SK-N-SH (cell line): ENCODE measurements at regions not wholly inside any gene's neighbourhood (a gene's known extent, or its start where the extent isn't known, plus 50 kb on each side); places are given as distances from the start of the nearest gene placed in this dataset.

Experiments
- CTCF ChIA-PET: fragments of 300-600, 350-600 bp; formaldehyde crosslinking; extraction: SDS; loops from one replicate; lab custom pipeline; 2021; lab: Yijun Ruan, JAX
- POLR2A ChIA-PET: fragments of 350-600 bp; sonication (Branson Sonifier 250); formaldehyde crosslinking; extraction: SDS; loops from one replicate; lab custom pipeline; 2020; ENCODE audit warnings: antibody characterized with exemption, inconsistent platforms; lab: Yijun Ruan, JAX
- DNase-seq: peaks from one replicate; pipeline ENCODE4 v3.0.0; 2012
- H2AFZ ChIP-seq: fragments of 200-600 bp; sonication (generic); 2 replicates; pipeline ENCODE4 v1.8.1; 2016; ENCODE audit warnings: antibody characterized with exemption, mild to moderate bottlenecking, low read depth
- H3F3A ChIP-seq: fragments of 200-600 bp; sonication (generic); replicated peaks from 2 replicates; pipeline ENCODE3; 2016; ENCODE audit warnings: antibody characterized with exemption, mild to moderate bottlenecking; ENCODE audit not compliant: insufficient read depth
- H3K27ac ChIP-seq, 2 experiments: fragments of 200-500 bp in 1 of 2; fragments of 200-600 bp in 1 of 2; sonication (Bioruptor generic) in 1 of 2; sonication (generic), shearing (Covaris generic) in 1 of 2; 2 replicates each; pipeline versions ENCODE4 v1.5.1 to v1.6.1; 2014 to 2016; ENCODE audit warnings: low read depth in 2 of 2, inconsistent platforms in 1 of 2, low read length in 1 of 2, mild to moderate bottlenecking in 1 of 2, mixed read lengths in 1 of 2
- H3K27me3 ChIP-seq: fragments of 200-600 bp; sonication (generic), shearing (Covaris generic); 2 replicates; pipeline ENCODE4 v1.6.1; 2016; ENCODE audit warnings: mixed run types; ENCODE audit not compliant: insufficient read depth
- H3K36me3 ChIP-seq, 2 experiments: fragments of 200-500 bp in 1 of 2; fragments of 200-600 bp in 1 of 2; sonication (Bioruptor generic) in 1 of 2; sonication (generic) in 1 of 2; replicated peaks in 1 of 2; 2 replicates each; pipeline versions ENCODE3 to v1.5.1; 2014 to 2016; ENCODE audit warnings: low read length in 1 of 2, mild to moderate bottlenecking in 1 of 2; ENCODE audit not compliant: insufficient read depth in 2 of 2, control insufficient read depth in 1 of 2
- H3K4me1 ChIP-seq, 2 experiments: fragments of 200-500 bp in 1 of 2; fragments of 200-600 bp in 1 of 2; sonication (Bioruptor generic) in 1 of 2; sonication (generic), shearing (Covaris generic) in 1 of 2; 2 replicates each; pipeline versions ENCODE4 v1.5.1 to v1.6.1; 2014 to 2016; ENCODE audit warnings: low read depth in 1 of 2, low read length in 1 of 2, mixed run types in 1 of 2; ENCODE audit not compliant: insufficient read depth in 2 of 2, control insufficient read depth in 1 of 2
- H3K4me2 ChIP-seq: fragments of 200-600 bp; sonication (generic), shearing (Covaris generic); 2 replicates; pipeline ENCODE4 v1.6.1; 2017; ENCODE audit warnings: mixed run types
- H3K4me3 ChIP-seq, 2 experiments: fragments of 200-500 bp in 1 of 2; fragments of 200-600 bp in 1 of 2; sonication (Bioruptor generic) in 1 of 2; sonication (generic), shearing (Covaris generic) in 1 of 2; 2 replicates each; pipeline versions ENCODE4 v1.5.1 to v1.8.1; 2014 to 2016; ENCODE audit warnings: low read depth in 2 of 2, inconsistent platforms in 1 of 2, low read length in 1 of 2, mild to moderate bottlenecking in 1 of 2, mixed read lengths in 1 of 2, moderate library complexity in 1 of 2
- H3K79me2 ChIP-seq: fragments of 200-600 bp; sonication (generic); 2 replicates; pipeline ENCODE4 v1.8.1; 2017; ENCODE audit warnings: mild to moderate bottlenecking; ENCODE audit not compliant: insufficient read depth
- H3K9ac ChIP-seq: fragments of 200-600 bp; sonication (generic); 2 replicates; pipeline ENCODE4 v1.6.1; 2017; ENCODE audit warnings: mixed run types
- H3K9me2 ChIP-seq: fragments of 200-600 bp; sonication (generic); 2 replicates; pipeline ENCODE4 v1.6.1; 2017; ENCODE audit warnings: mixed run types
- H3K9me3 ChIP-seq: fragments of 200-600 bp; sonication (generic); 2 replicates; pipeline ENCODE4 v1.6.1; 2017; ENCODE audit warnings: mixed run types, mild to moderate bottlenecking, moderate library complexity
- H4K20me1 ChIP-seq: fragments of 200-600 bp; sonication (generic); 2 replicates; pipeline ENCODE4 v1.6.1; 2017; ENCODE audit warnings: mild to moderate bottlenecking, mixed run types; ENCODE audit not compliant: insufficient read depth
- CHD2 ChIP-seq: fragments of 150-350 bp; IDR thresholded peaks from 2 replicates; pipeline ENCODE4 v1.6.1; 2018; ENCODE audit warnings: low read length; ENCODE audit not compliant: partially characterized antibody
- ELF1 ChIP-seq: IDR thresholded peaks from 2 replicates; pipeline ENCODE4 v1.4.0; 2012
- EP300 ChIP-seq, 2 experiments: IDR thresholded peaks; 2 replicates each; pipeline versions ENCODE4 v1.4.0 to v1.6.1; 2012; ENCODE audit warnings: borderline replicate concordance in 1 of 2, low read depth in 1 of 2, low read length in 1 of 2
- FOXJ3 ChIP-seq: sonication (generic); formaldehyde crosslinking; IDR thresholded peaks from 2 replicates; pipeline ENCODE4 v1.5.1; 2020; ENCODE audit warnings: mild to moderate bottlenecking, missing genetic modification reagents
- FOXM1 ChIP-seq: IDR thresholded peaks from 2 replicates; pipeline ENCODE4 v1.4.0; 2012; ENCODE audit warnings: low read depth, mild to moderate bottlenecking
- GATA2 ChIP-seq: sonication (generic); formaldehyde crosslinking; IDR thresholded peaks from 2 replicates; pipeline ENCODE4 v1.5.0; 2020; ENCODE audit warnings: mild to moderate bottlenecking, missing genetic modification reagents
- MAX ChIP-seq: IDR thresholded peaks from 2 replicates; pipeline ENCODE4 v1.4.0; 2012; ENCODE audit warnings: low read depth
- MEF2A ChIP-seq: IDR thresholded peaks from 2 replicates; pipeline ENCODE4 v1.4.0; 2012; ENCODE audit warnings: low read depth, borderline replicate concordance
- NFIC ChIP-seq: IDR thresholded peaks from 2 replicates; pipeline ENCODE4 v1.4.0; 2012; ENCODE audit warnings: borderline replicate concordance
- NRF1 ChIP-seq: IDR thresholded peaks from 2 replicates; pipeline ENCODE4 v1.6.1; 2012; ENCODE audit warnings: low read depth, mild to moderate bottlenecking, low read length
- PBX3 ChIP-seq: IDR thresholded peaks from 2 replicates; pipeline ENCODE4; 2012
- RAD21 ChIP-seq: IDR thresholded peaks from 2 replicates; pipeline ENCODE4 v1.6.1; 2012; ENCODE audit warnings: mild to moderate bottlenecking, low read length
- RXRA ChIP-seq: IDR thresholded peaks from 2 replicates; pipeline ENCODE4 v1.4.0; 2012; ENCODE audit warnings: low read depth, mild to moderate bottlenecking, borderline replicate concordance
- SIN3A ChIP-seq: IDR thresholded peaks from 2 replicates; pipeline ENCODE4 v1.6.1; 2012; ENCODE audit warnings: low read depth, mild to moderate bottlenecking, low read length, moderate library complexity, borderline replicate concordance
- SMC3 ChIP-seq: IDR thresholded peaks from 2 replicates; pipeline ENCODE4 v1.6.1; 2012; ENCODE audit warnings: low read depth, low read length, improper control_type of control experiment
- WGBS: methylation state at CpG from one replicate; pipeline ENCODE4 v1.1.6; 2017; ENCODE audit warnings: low lambda C conversion rate; 5-methylcytosine and 5-hydroxymethylcytosine counted together

GRCh38 chr20:2213401-2213800, 82.4 kb upstream of the TGM3 start:
- Histone ChIP-seq H3K9ac (no peak overlapping the region), H3K27me3 (no peaks in the 10 kb centered on the region), H4K20me1 (no peaks in the 10 kb centered on the region), H3K4me3 (no peak overlapping the region), H3K9me2 (no peaks in the 10 kb centered on the region), H2AFZ (no peak overlapping the region), H3K4me1 (no peaks in the 10 kb centered on the region), H3K79me2 (no peaks in the 10 kb centered on the region), H3K4me2 (no peak overlapping the region), H3K9me3 (no peaks in the 10 kb centered on the region), H3F3A (no peaks in the 10 kb centered on the region), H3K36me3 (no peaks in the 10 kb centered on the region), H3K27ac (no peak overlapping the region)
- no peak for TF ChIP-seq SMC3
- no peak for TF ChIP-seq EP300 (IDR thresholded peaks at IDR 0.05; ENCODE audit: borderline replicate concordance in 1 of 2, low read depth in 1 of 2, low read length in 1 of 2)
- ChIA-PET CTCF (no interaction called here), POLR2A (no interaction called here)
- 16% methylated on average over 5 of the region's 5 CpGs for WGBS
- no peak for DNase-seq

GRCh38 chr20:2217857-2218539, 77.8 kb upstream of the TGM3 start:
- Histone ChIP-seq H3K4me2 (no peak overlapping the region), H3K4me1 (no peaks in the 10 kb centered on the region), H3K9me3 (peaks cover 12% of the 10 kb centered on the region), H3K27ac (no peak overlapping the region), H3F3A (peaks cover 3% of the 10 kb centered on the region), H3K36me3 (no peaks in the 10 kb centered on the region), H2AFZ (no peak overlapping the region), H4K20me1 (no peaks in the 10 kb centered on the region), H3K27me3 (no peaks in the 10 kb centered on the region), H3K79me2 (no peaks in the 10 kb centered on the region), H3K9ac (no peak overlapping the region), H3K4me3 (no peak overlapping the region), H3K9me2 (no peaks in the 10 kb centered on the region)
- WGBS, result 32% methylated on average over 6 of the region's 6 CpGs
- ChIA-PET POLR2A (no interaction called here), CTCF (interaction anchor here (1.0 to 3.0 kb wide), 2 partner anchors 10 to 45 kb away, joined by 3 to 16 read pairs; no protein-coding TSS in a partner anchor)
- TF ChIP-seq MEF2A (no peak), NFIC (no peak), PBX3 (no peak), EP300 (IDR thresholded peaks at IDR 0.05; ENCODE audit: borderline replicate concordance in 1 of 2, low read depth in 1 of 2, low read length in 1 of 2) (no peak), CHD2 (no peak), FOXM1 (no peak), ELF1 (no peak), SIN3A (no peak), NRF1 (no peak), RXRA (no peak), FOXJ3 (no peak), RAD21 (no peak), GATA2 (CRISPR knock-in tag) (no peak), MAX (no peak), SMC3 (no peak)
- DNase-seq, result no peak
